GM12892 (cell line): ENCODE measurements at regions not wholly inside any gene's neighbourhood (a gene's known extent, or its start where the extent isn't known, plus 50 kb on each side); places are given as distances from the start of the nearest gene placed in this dataset.

Experiments
- POLR2A ChIP-seq: IDR thresholded peaks from 2 replicates; pipeline ENCODE4 v1.6.1; 2011; ENCODE audit warnings: low read depth, low read length, control low read depth
- POLR2AphosphoS5 ChIP-seq: IDR thresholded peaks from 2 replicates; pipeline ENCODE4 v1.6.1; 2011; ENCODE audit warnings: low read depth, low read length, control low read depth
- TAF1 ChIP-seq: IDR thresholded peaks from 2 replicates; pipeline ENCODE4 v1.6.1; 2011; ENCODE audit warnings: low read depth, mild to moderate bottlenecking, control low read depth, low read length, borderline replicate concordance

DNA sequence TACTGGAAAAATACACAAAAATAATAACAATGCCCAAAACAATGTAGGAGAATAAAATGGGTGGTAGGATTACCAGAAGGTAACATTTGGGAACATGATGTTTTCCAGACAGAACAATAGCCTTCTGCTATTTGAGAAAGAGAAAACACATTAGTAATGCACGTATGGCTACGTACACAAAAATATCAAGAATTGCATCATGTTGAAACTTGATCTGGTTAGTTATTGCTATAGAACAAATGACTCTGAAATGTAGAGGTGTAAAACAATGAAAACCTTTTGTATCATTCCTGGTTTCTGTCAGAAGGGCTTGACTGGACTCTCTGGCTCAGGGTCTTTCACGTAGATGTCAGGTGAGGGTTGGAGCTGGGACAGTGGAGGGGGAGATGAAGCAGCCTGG is 1040.0 kb downstream of the FAT4 start:
- no peak for TF ChIP-seq POLR2A
- no peak for TF ChIP-seq POLR2AphosphoS5
- no peak for TF ChIP-seq TAF1
